HG03039 (cell line): ENCODE measurements at regions not wholly inside any gene's neighbourhood (a gene's known extent, or its start where the extent isn't known, plus 50 kb on each side); places are given as distances from the start of the nearest gene placed in this dataset.
"Not testable (repeated sequence)": the region's sequence is repeated elsewhere in the genome, so short reads cannot be mapped to it uniquely, and the experiment has no call there.

Experiments used
- ATAC-seq: cut with Tn5 transposase; IDR thresholded peaks from one replicate; pipeline ENCODE4 v1.9.1; 2021; ENCODE audit warnings: mild to moderate bottlenecking, moderate library complexity; ENCODE audit not compliant: unreplicated experiment

GRCh38 chr3:164390046-164390445, 688.2 kb downstream of the SI start:
- no peak for ATAC-seq

- no peak for ATAC-seq
Measured at GRCh38 chr3:164387236-164387635, 691.1 kb downstream of the SI start.

DNA sequence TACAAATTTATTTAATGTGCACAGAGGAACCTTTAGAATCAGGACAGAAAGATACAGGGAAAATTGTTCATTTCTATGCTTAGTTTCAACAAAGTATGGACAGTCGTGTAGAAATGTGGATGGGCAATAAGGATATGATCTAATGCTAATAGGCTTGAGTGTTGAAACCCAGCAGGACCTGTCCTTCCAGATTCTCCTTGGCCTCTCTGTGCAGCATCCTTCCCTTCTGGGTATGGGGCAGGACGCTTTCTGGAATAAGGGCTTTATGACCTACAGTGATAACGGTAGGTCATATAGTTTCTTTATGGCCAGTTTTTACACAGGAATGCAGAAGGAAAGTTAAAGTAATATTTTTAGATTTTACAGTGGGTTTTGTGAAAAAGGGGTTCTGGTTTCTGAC, 698.1 kb downstream of the SI start:
- no peak for ATAC-seq

GRCh38 chr3:164377466-164377865, 700.8 kb downstream of the SI start:
- ATAC-seq = no peak

DNA sequence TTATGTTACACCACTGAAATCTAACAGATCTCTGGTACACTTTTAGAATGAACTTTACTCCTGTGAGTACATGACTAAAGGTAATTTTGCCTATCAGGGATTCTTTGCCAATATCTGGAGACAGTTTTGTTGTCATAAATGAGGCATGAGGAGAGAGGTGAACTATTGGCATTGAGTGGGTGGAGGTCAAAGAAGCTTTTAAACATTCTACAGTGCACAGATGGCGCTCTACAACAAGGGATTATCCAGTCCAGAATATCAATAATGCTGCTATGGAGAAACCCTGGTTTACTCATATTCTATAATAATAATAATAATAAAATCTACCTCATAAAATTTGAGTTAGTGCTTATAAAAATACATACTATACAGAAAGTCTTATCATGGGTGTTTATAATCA, 702.3 kb downstream of the SI start:
- ATAC-seq = no peak

- no peak for ATAC-seq
Measured at GRCh38 chr3:164375538-164375937, 702.8 kb downstream of the SI start.

DNA sequence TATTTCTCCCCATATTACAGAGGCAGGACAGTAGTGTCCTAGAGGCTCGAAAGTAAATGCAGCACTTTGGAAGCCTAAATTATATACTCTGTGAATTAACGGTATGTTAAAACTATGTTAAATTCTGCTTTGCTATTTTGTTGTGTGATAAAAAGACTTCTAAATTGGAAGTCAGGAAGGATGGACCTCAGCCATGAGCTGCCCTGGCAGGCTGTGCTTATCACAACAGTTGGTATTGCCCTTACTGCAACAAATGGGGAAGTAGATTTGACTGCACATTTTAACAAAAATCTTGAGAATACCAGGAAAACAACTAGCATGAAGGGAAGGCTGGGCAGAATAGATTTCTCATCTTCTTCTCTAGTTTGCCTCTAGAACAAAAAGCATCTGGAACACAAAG, 706.6 kb downstream of the SI start:
- ATAC-seq = no peak

DNA sequence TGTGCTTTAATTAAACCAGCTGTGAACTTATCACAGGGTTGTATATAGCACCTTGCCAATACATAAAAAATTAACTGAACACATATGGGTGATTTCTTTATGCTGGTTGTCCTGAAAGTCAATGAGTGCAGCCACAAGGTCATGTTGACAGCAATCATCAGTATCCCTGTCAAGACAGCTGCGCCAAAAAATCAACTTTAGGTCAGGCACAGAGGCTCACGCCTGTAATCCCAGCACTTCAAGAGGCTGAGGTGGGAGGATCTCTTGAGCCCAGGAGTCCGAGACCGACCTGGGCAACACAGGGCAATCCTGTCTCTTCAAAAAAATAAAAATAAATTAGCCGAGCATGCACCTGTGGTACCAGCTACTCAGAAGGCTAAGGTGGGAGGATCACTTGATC, 707.3 kb downstream of the SI start:
- no peak for ATAC-seq

GRCh38 chr3:164365242-164365641, 713.1 kb downstream of the SI start:
- ATAC-seq = no peak

DNA sequence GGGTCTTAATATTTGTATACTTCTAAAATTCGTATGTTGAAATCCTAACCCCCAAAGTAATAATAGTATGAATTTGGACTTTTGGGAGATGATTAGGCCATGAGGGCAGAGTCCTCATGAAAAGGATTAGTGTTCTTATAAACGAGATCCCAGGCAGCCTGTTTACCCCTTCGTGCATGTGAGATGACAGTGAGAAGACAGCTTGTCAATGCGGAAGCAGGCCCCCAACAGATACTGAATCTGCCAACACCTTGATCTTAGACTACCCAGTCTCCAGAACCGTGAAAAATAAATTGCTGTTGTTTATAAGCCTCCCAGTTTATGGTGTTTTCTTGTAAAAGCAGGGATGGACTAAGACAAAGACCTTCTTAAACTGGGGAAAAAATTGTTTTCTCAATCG, 714.2 kb downstream of the SI start:
- ATAC-seq = no peak

DNA sequence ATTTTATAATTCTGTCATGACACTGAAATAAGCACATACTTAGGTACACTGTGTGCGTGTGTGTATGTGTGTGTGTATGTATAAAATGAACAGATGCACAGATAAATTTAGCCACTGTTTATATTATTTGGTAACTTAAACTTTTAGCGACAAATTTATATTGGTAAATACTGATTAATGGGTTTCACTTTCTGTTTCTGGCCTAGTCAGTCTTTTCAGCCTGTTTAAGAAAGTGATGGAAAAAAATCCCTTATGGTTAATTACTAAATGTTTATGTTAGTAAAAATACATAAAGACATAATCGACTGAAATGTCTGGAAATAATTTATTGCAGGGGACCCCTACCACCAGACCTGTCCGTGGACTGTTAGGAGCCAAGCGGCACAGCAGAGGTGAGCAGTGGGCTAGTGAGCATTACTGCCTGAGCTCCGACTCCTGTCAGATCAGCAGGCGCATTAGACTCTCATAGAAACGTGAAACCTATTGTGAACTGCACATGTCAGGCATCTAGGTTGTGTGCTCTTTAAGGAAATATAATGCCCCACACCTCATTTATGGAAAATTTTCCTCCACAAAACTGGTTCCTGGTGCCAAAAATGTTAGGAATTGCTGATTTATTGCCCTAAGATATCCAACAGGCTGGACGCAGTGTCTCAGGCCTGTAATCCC, 717.4 kb downstream of the SI start:
- ATAC-seq = no peak

- no peak for ATAC-seq
Measured at GRCh38 chr3:164360078-164360578, 718.2 kb downstream of the SI start.

DNA sequence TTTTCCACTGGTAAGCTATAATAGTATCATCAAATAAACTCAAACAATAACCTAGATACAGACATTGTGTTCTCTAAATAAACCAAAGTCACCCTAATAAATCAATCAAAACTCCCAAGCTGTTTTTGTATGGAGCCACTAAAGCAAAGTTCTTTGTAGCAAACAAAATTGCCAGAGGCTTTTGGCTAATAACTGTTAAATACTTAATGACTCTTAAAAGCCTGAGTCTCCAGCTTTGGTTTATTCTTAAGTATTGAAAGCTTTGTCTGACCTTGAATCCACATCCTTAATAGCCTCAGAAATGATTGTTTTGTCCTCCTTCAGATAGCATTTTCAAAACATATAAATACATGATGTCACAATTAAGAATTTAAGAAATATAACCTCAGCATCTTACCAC, 725.3 kb downstream of the SI start:
- ATAC-seq = no peak

- no peak for ATAC-seq
Measured at GRCh38 chr3:164351131-164351530, 727.2 kb downstream of the SI start.

GRCh38 chr3:164342206-164342605, 736.1 kb downstream of the SI start:
- not testable (repeated sequence) for ATAC-seq

- no peak for ATAC-seq
Measured at GRCh38 chr3:164341086-164341485, 737.2 kb downstream of the SI start.

- ATAC-seq = no peak
Measured at GRCh38 chr3:164340273-164340672, 738.0 kb downstream of the SI start.

GRCh38 chr3:164332831-164333802, 745.2 kb downstream of the SI start:
- ATAC-seq = no peak

DNA sequence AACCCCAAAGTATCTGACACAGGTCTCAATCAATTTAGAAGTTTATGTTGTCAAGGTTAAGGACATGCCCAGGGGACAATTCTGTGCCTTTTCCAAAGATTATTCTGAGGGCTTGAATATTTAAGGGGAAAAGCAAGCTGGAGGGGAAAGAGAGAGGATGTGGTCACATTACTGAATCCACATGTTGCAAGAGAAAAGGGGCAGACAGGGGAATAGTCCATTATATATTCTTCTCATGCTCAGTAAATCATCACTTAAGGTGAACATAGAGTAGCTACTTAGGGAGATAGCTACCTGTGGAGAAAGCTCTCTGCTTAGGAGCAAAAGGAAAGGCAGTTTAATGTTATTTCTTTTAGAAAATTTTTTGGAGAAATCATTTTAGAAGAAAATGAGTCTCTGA, 751.6 kb downstream of the SI start:
- ATAC-seq = no peak

- no peak for ATAC-seq
Measured at GRCh38 chr3:164320962-164321361, 757.3 kb downstream of the SI start.

DNA sequence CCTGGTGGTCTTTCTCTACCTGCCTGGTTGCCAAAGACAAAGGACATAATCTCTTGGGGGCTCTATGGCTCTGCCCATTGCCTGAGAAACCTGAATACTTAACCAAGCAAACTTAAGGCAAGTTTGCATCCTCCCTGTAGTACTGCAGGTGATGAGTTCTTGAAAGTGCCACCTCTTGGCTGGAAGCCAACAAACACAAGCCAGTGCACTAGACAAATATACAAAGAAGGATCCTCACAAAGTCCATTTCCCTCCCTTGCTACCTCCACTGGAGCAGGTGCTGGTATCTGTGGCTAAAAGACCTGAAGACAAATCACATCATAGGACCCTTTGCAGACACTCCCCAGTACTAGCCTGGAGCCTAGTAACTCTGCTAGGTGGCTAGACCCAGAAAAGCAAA, 772.3 kb downstream of the SI start:
- no peak for ATAC-seq

- no peak for ATAC-seq
Measured at GRCh38 chr3:164303894-164304293, 774.4 kb downstream of the SI start.
